ENCODE measurements at regions not wholly inside any gene's neighbourhood (a gene's known extent, or its start where the extent isn't known, plus 50 kb on each side); places are given as distances from the start of the nearest gene placed in this dataset.
"Not testable (repeated sequence)": the region's sequence is repeated elsewhere in the genome, so short reads cannot be mapped to it uniquely, and the experiment has no call there.

DNA sequence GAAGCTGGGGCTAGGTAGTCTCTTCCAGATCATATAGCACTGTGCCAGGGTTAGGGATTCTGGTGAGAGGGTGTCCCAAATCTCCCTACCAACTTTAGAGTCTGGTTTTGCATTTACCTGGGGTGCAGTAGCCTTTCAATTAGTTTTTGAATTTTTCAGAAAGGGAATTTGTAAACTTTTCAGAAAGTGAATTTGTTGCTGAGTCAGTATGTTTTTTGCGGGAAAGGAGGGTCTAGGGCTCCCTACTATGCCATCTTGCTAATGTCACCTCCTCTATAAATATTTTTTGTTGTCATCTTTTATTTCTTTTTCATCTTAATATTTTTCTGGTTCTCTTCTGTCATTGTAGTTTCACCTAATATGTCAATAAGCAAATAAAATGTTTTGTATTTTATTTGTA is 95.8 kb upstream of the FAM98A start (continued):
- no peak for TF ChIP-seq SUZ12 (IDR thresholded peaks at IDR 0.05; ENCODE audit: unreplicated experiment)

DNA sequence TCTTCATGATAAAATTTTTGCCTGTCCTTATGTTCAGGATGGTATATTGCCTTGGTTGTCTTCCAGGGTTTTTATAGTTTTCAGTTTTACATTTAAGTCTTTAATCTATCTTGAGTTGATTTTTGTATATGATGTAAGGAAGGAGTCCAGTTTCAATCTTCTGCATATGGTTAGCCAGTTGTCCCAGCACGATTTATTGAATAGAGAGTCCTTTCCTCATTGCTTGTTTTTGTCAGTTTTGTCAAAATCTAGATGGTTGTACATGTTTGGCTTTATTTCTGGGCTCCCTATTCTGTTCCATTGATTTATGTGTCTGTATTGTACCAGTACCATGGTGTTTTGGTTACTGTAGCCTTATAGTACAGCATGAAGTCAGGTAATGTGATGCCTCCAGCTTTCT is 91.6 kb upstream of the FAM98A start:
- H3K4me2 ChIP-seq (ENCODE audit: control insufficient read depth, insufficient read depth); RAD21 ChIA-PET (ENCODE audit: unreplicated experiment); intact Hi-C loops (cut with micrococcal nuclease; ENCODE audit: unreplicated experiment); DNase-seq (ENCODE audit: low read depth, low spot score); BruUV-seq (replicated peaks); POLR2A ChIA-PET; SMC1A ChIA-PET (ENCODE audit: uncharacterized antibody, unreplicated experiment); H3K4me1 ChIP-seq (ENCODE audit: control insufficient read depth, insufficient read depth, low read length); H3K9ac ChIP-seq (ENCODE audit: control insufficient read depth, insufficient read depth, low read length); H2AFZ ChIP-seq (ENCODE audit: control insufficient read depth, low read depth, low read length); H3K9me3 ChIP-seq (replicated peaks; ENCODE audit: control insufficient read depth, insufficient read depth, low read length); H3K79me2 ChIP-seq (ENCODE audit: control insufficient read depth, insufficient read depth, low read length); H3K27ac ChIP-seq (ENCODE audit: control insufficient read depth, insufficient read depth); H4K20me1 ChIP-seq (ENCODE audit: control insufficient read depth, insufficient read depth); ATAC-seq; H3K4me3 ChIP-seq; H3K27me3 ChIP-seq (replicated peaks in 1 of 2; ENCODE audit: control insufficient read depth in 2 of 2, insufficient read depth in 2 of 2, low read length in 1 of 2); FAIRE-seq; H3K36me3 ChIP-seq (ENCODE audit: control insufficient read depth in 2 of 2, insufficient read depth in 2 of 2, low read length in 1 of 2); CTCF ChIA-PET: not testable (repeated sequence)
- 0% methylated on average over 1 of the region's 1 CpG for WGBS (ENCODE audit: insufficient coverage, insufficient replicate concordance, low lambda C conversion rate, missing lambda C conversion rate)
- in situ Hi-C loops (cut with MboI) = loop anchor here (25.0 kb wide), 1 partner anchor 1722 kb away; no protein-coding TSS in a partner anchor

DNA sequence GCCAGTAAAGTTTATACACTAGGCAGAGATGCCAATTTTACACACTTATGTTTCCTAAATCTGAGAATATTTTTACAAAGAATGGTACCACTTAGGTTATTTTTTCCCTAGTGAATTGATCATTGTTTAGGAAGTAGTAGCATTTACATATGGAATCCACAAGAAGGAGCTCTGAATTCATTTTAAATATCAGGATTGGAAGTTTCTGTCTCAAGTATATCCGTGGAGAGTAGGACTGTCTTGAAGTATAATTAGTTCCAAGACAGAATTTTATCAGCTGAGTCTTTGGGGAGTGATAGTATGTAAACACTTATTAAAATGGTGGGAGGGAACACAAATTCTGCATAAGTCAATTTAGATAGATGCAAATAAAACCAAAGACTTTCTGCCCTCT is 82.3 kb upstream of the FAM98A start:
- ChIA-PET SMC1A (ENCODE audit: uncharacterized antibody, unreplicated experiment) (interaction anchor here (1.4 kb wide), 1 partner anchor 82 kb away, joined by 3 read pairs; the partner anchor contains the start of gene FAM98A), POLR2A (no interaction called here), RAD21 (ENCODE audit: unreplicated experiment) (no interaction called here), CTCF (no interaction called here)
- H3K9me3 ChIP-seq (replicated peaks; ENCODE audit: control insufficient read depth, insufficient read depth, low read length) = no peaks in the 10 kb centered on the region
- H3K27me3 ChIP-seq (replicated peaks in 1 of 2; ENCODE audit: control insufficient read depth in 2 of 2, insufficient read depth in 2 of 2, low read length in 1 of 2) = no peaks in the 10 kb centered on the region
- ATAC-seq = no peak
- TF ChIP-seq NFIC (IDR thresholded peaks at IDR 0.05; ENCODE audit: low read depth, low read length) (no peak), RAD21 (IDR thresholded peaks at IDR 0.05; ENCODE audit: insufficient read depth, low read depth, low read length) (0 out of 2 replicates have a peak, but pooled peaks have one; percentile 7)
- H3K9ac ChIP-seq (ENCODE audit: control insufficient read depth, insufficient read depth, low read length) = no peak overlapping the region
- intact Hi-C loops (cut with micrococcal nuclease; ENCODE audit: unreplicated experiment) (no loop called here), in situ Hi-C loops (cut with MboI) (loop anchor here (25.0 kb wide), 1 partner anchor 1731 kb away; no protein-coding TSS in a partner anchor)
- FAIRE-seq = no peak
- H3K36me3 ChIP-seq (ENCODE audit: control insufficient read depth in 2 of 2, insufficient read depth in 2 of 2, low read length in 1 of 2) = no peaks in the 10 kb centered on the region
- no peak overlapping the region for H3K4me2 ChIP-seq (ENCODE audit: control insufficient read depth, insufficient read depth)
- H2AFZ ChIP-seq (ENCODE audit: control insufficient read depth, low read depth, low read length) = no peak overlapping the region
- no TSS peak for BruUV-seq (replicated peaks)
- DNase-seq (ENCODE audit: low read depth, low spot score) = no peak
- H3K79me2 ChIP-seq (ENCODE audit: control insufficient read depth, insufficient read depth, low read length) = no peaks in the 10 kb centered on the region
- H4K20me1 ChIP-seq (ENCODE audit: control insufficient read depth, insufficient read depth) = no peaks in the 10 kb centered on the region
- H3K27ac ChIP-seq (ENCODE audit: control insufficient read depth, insufficient read depth) = no peak overlapping the region
- H3K4me3 ChIP-seq = no peak overlapping the region
- WGBS (ENCODE audit: insufficient coverage, insufficient replicate concordance, low lambda C conversion rate, missing lambda C conversion rate) = 4% methylated on average over 1 of the region's 1 CpG
- no peaks in the 10 kb centered on the region for H3K4me1 ChIP-seq (ENCODE audit: control insufficient read depth, insufficient read depth, low read length)

Measured in GM12878 (cell line).